Skeletal muscle satellite cell (primary cell): ENCODE measurements at regions not wholly inside any gene's neighbourhood (a gene's known extent, or its start where the extent isn't known, plus 50 kb on each side); places are given as distances from the start of the nearest gene placed in this dataset.

Experiments used
- H3K27me3 ChIP-seq: 2 replicates; pipeline ENCODE4 v1.7.0; 2013; ENCODE audit warnings: low read length; ENCODE audit not compliant: control insufficient read depth, insufficient read depth
- H3K36me3 ChIP-seq: 2 replicates; pipeline ENCODE4 v1.7.0; 2013; ENCODE audit warnings: mild to moderate bottlenecking, control low read depth, low read length; ENCODE audit not compliant: insufficient read depth
- H3K4me1 ChIP-seq: 2 replicates; pipeline ENCODE4 v1.7.0; 2013; ENCODE audit warnings: low read length; ENCODE audit not compliant: control insufficient read depth, insufficient read depth
- H3K4me2 ChIP-seq: 2 replicates; pipeline ENCODE4 v1.7.0; 2013; ENCODE audit warnings: mild to moderate bottlenecking, low read length
- H3K4me3 ChIP-seq: 2 replicates; pipeline ENCODE4 v1.7.0; 2013; ENCODE audit warnings: low read length
- H3K9ac ChIP-seq: 2 replicates; pipeline ENCODE4 v1.7.0; 2013; ENCODE audit warnings: mild to moderate bottlenecking, low read depth, low read length, moderate library complexity
- H3K9me3 ChIP-seq: replicated peaks from 2 replicates; pipeline ENCODE4 v1.7.0; 2013; ENCODE audit warnings: mild to moderate bottlenecking, control low read depth, low read length

GRCh38 chrX:120751683-120752082 lies 121.8 kb upstream of the C1GALT1C1 start:
- Histone ChIP-seq H3K9me3 (no peaks in the 10 kb centered on the region), H3K4me1 (no peaks in the 10 kb centered on the region), H3K27me3 (no peaks in the 10 kb centered on the region), H3K4me2 (no peak overlapping the region), H3K9ac (no peak overlapping the region), H3K4me3 (no peak overlapping the region), H3K36me3 (no peaks in the 10 kb centered on the region)

- Histone ChIP-seq H3K4me3 (no peak overlapping the region), H3K4me2 (no peak overlapping the region), H3K9ac (no peak overlapping the region), H3K36me3 (no peaks in the 10 kb centered on the region), H3K9me3 (no peaks in the 10 kb centered on the region), H3K27me3 (no peaks in the 10 kb centered on the region), H3K4me1 (no peaks in the 10 kb centered on the region)
Measured at GRCh38 chrX:120750381-120750780, 120.5 kb upstream of the C1GALT1C1 start.

DNA sequence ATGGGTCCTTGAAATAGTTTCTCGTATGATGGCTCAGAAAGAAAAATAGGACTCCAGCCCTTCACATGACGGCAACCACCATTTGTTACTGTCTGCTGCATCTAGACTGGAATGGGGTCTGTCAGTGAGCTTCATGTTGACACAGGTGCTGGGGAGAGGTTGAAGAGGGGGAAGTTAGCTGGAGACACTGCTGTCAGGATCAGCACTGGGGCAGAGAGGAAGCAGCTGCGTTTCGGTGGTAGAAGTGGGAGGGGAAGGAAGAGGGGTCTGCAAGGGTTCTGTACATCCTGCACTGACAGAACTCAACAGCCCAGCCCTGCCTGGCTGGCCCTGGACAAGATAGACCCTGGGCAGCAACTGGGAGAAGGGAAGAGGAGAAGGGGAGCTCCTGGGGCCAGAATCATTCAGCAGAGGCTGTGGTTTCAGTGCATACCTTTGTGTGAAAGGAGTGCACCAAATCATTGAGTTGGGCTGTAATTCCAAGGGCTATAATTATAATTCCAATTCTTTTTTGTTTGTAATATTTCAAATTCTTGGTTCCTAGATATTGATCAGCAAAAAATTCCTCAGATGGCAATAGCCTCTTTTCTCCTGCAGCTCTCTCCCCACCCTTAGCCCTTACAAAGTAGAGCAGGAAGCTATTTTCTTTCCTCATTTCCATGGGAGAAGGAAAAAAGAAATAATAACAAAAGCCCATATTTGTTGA lies 119.4 kb upstream of the C1GALT1C1 start:
- Histone ChIP-seq H3K4me3 (no peak overlapping the region), H3K4me1 (no peaks in the 10 kb centered on the region), H3K9me3 (no peaks in the 10 kb centered on the region), H3K9ac (no peak overlapping the region), H3K36me3 (no peaks in the 10 kb centered on the region), H3K4me2 (no peak overlapping the region), H3K27me3 (no peaks in the 10 kb centered on the region)

GRCh38 chrX:120746153-120746552 lies 116.3 kb upstream of the C1GALT1C1 start:
- Histone ChIP-seq H3K4me1 (no peaks in the 10 kb centered on the region), H3K4me3 (no peak overlapping the region), H3K27me3 (no peaks in the 10 kb centered on the region)

GRCh38 chrX:120742946-120743665 lies 113.3 kb upstream of the C1GALT1C1 start:
- H3K4me3 ChIP-seq: no peak overlapping the region
- H3K27me3 ChIP-seq: no peaks in the 10 kb centered on the region
- H3K9ac ChIP-seq: no peak overlapping the region

More at GRCh38 chrX:120746153-120746552, 116.3 kb upstream of the C1GALT1C1 start:
- H3K36me3 ChIP-seq: no peaks in the 10 kb centered on the region
- H3K9me3 ChIP-seq: no peaks in the 10 kb centered on the region
- no peak overlapping the region for H3K4me2 ChIP-seq
- H3K9ac ChIP-seq: no peak overlapping the region

GRCh38 chrX:120741452-120741851 lies 111.6 kb upstream of the C1GALT1C1 start:
- no peaks in the 10 kb centered on the region for H3K36me3 ChIP-seq
- no peak overlapping the region for H3K4me3 ChIP-seq
- no peaks in the 10 kb centered on the region for H3K27me3 ChIP-seq
- peaks cover 16% of the 10 kb centered on the region for H3K4me1 ChIP-seq
- H3K9me3 ChIP-seq: no peaks in the 10 kb centered on the region
- no peak overlapping the region for H3K4me2 ChIP-seq
- H3K9ac ChIP-seq: no peak overlapping the region

More at GRCh38 chrX:120742946-120743665, 113.3 kb upstream of the C1GALT1C1 start:
- H3K36me3 ChIP-seq: no peaks in the 10 kb centered on the region
- no peaks in the 10 kb centered on the region for H3K4me1 ChIP-seq
- no peaks in the 10 kb centered on the region for H3K9me3 ChIP-seq
- no peak overlapping the region for H3K4me2 ChIP-seq

DNA sequence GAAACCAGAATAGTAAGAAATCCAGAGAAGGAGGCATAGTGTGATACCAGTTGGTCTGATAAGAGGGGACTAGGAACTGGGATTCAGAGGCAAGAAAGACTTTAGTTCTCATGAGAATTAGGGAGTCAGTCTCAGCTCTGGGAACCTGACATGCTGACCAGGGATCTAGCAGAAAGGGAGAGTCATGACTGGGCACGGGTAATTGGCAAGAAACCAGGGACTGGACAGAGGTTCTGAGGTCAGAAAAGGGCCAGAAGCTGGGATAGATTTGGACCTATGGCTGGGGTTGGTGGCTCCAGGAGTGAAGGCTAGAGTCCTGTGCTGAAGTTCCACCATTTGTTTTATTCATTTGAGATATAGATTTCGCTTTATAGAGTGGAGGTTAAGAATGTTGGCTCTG lies 110.2 kb upstream of the C1GALT1C1 start:
- H3K27me3 ChIP-seq: no peaks in the 10 kb centered on the region
- H3K9me3 ChIP-seq: no peaks in the 10 kb centered on the region
- H3K4me1 ChIP-seq: peaks cover 30% of the 10 kb centered on the region
- no peak overlapping the region for H3K4me3 ChIP-seq
- no peak overlapping the region for H3K4me2 ChIP-seq
- no peaks in the 10 kb centered on the region for H3K36me3 ChIP-seq
- no peak overlapping the region for H3K9ac ChIP-seq

GRCh38 chrX:120739300-120739699 lies 109.4 kb upstream of the C1GALT1C1 start:
- H3K9me3 ChIP-seq: no peaks in the 10 kb centered on the region
- H3K36me3 ChIP-seq: no peaks in the 10 kb centered on the region
- no peaks in the 10 kb centered on the region for H3K27me3 ChIP-seq
- peaks cover 35% of the 10 kb centered on the region for H3K4me1 ChIP-seq
- no peak overlapping the region for H3K4me2 ChIP-seq
- no peak overlapping the region for H3K9ac ChIP-seq
- H3K4me3 ChIP-seq: no peak overlapping the region

DNA sequence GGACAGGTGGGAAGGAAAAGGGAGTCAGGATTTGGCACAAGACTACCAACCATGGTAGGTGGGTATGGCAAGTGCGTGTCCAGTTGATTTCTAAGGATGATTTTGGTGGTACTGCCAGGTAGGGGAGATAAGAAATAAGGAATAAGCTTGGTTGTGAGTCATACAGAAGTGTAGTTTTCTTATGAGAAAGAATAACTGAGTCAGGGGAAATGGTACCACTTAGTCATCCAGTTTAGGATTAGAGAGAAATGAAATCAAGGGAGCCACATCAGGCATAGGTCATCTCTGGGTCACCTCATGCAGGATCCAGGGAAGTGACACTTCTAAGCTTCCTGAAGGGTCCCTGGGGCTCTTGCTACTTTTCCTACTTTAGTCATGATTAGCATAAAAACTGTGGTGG lies 107.1 kb upstream of the C1GALT1C1 start:
- Histone ChIP-seq H3K4me3 (no peak overlapping the region), H3K36me3 (no peaks in the 10 kb centered on the region), H3K9me3 (no peaks in the 10 kb centered on the region), H3K4me1 (peaks cover 35% of the 10 kb centered on the region), H3K9ac (peak overlapping the region; percentile 87), H3K27me3 (no peaks in the 10 kb centered on the region), H3K4me2 (no peak overlapping the region)

DNA sequence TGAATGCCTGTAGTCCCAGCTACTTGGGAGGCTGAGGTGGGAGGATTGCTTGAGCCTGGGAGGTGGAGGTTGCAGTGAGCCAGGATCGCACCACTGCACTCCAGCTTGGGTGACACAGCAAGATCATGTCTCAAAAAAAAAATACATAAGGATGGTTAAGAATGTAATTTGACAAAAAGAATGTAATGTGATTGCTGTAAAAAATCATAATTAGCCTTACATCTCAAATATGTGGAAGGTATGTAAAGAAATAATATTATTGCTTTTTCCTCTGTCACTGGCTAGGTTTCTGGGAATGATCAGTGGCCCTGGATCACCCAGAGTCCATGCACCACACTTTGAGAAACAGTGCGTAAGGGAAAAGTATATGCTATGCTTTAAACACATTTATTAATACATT lies 106.1 kb upstream of the C1GALT1C1 start:
- Histone ChIP-seq H3K27me3 (no peaks in the 10 kb centered on the region), H3K9me3 (no peaks in the 10 kb centered on the region), H3K4me2 (no peak overlapping the region), H3K9ac (peak overlapping the region; percentile 87), H3K4me1 (peaks cover 35% of the 10 kb centered on the region), H3K36me3 (no peaks in the 10 kb centered on the region), H3K4me3 (no peak overlapping the region)

DNA sequence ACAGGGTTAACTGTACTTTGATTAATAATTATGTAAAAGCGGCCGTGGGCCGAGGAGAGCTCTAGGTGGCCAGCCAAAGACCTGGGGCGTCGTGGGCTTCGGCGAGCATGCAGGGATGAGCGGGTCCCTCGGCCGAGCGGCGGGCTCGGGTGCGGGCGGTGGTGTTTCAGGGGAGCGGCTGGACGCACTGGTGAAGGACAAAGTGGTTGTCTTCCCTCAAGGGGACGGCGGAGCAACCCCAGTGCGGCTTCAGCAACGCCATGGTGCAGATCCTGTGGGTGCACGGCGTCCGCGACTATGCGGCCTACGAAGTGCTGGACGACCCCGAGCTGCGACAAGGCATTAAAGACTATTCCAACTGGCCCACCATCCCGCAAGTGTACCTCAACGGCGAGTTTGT lies 103.0 kb upstream of the C1GALT1C1 start:
- Histone ChIP-seq H3K4me1 (peaks cover 33% of the 10 kb centered on the region), H3K4me2 (no peak overlapping the region), H3K36me3 (no peaks in the 10 kb centered on the region), H3K9me3 (no peaks in the 10 kb centered on the region), H3K27me3 (no peaks in the 10 kb centered on the region), H3K9ac (no peak overlapping the region), H3K4me3 (no peak overlapping the region)

DNA sequence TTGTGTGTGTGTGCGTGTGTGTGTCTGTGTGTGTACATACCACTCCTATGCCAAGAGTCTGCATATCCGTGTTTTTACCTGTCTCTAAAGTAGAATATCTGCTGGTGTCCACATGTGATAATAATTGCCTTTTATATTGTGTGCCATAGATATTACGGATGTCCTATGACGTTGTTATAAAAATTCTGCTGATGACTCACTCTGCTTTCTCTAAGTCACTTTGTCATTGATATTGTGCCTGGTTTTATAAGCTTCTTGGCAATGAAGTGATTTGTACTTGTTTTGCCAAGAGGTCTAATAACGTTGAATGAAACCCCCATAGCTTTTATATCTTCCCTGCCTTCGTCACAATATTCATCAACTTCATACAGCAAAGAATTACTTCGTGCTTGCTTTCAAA lies 102.6 kb upstream of the C1GALT1C1 start:
- Histone ChIP-seq H3K4me1 (peaks cover 29% of the 10 kb centered on the region), H3K4me3 (no peak overlapping the region), H3K36me3 (no peaks in the 10 kb centered on the region), H3K4me2 (no peak overlapping the region), H3K9me3 (no peaks in the 10 kb centered on the region), H3K27me3 (no peaks in the 10 kb centered on the region), H3K9ac (no peak overlapping the region)
